Nephron progenitor cell (in vitro differentiated cells): ENCODE measurements at regions not wholly inside any gene's neighbourhood (a gene's known extent, or its start where the extent isn't known, plus 50 kb on each side); places are given as distances from the start of the nearest gene placed in this dataset.

ENCODE experiments used
- DNase-seq: peaks from one replicate; pipeline ENCODE4 v3.0.0; 2021
- H3K27ac Mint-ChIP-seq: 2 replicates; pipeline ENCODE4 v1.8.0; 2021; ENCODE audit warnings: mild to moderate bottlenecking, moderate library complexity, mixed read lengths
- H3K27me3 Mint-ChIP-seq: 2 replicates; pipeline ENCODE4 v1.8.0; 2021; ENCODE audit warnings: mild to moderate bottlenecking, low read depth, mixed read lengths; ENCODE audit not compliant: poor library complexity
- H3K36me3 Mint-ChIP-seq: 2 replicates; pipeline ENCODE4 v1.8.0; 2021; ENCODE audit warnings: low read depth, mixed read lengths
- H3K4me1 Mint-ChIP-seq: 2 replicates; pipeline ENCODE4 v1.8.0; 2021; ENCODE audit warnings: mixed read lengths
- H3K4me3 Mint-ChIP-seq: 2 replicates; pipeline ENCODE4 v1.8.0; 2021; ENCODE audit warnings: mild to moderate bottlenecking, moderate library complexity, mixed read lengths
- H3K9me3 Mint-ChIP-seq: 2 replicates; pipeline ENCODE4 v1.8.0; 2021; ENCODE audit warnings: mild to moderate bottlenecking, moderate library complexity, mixed read lengths
- CTCF ChIP-seq: fragments of 200-600 bp; sonication (generic); IDR thresholded peaks from 2 replicates; pipeline ENCODE4 v1.5.0; 2021; ENCODE audit warnings: antibody characterized with exemption

- Mint-ChIP-seq H3K36me3 (no peaks in the 10 kb centered on the region), H3K4me3 (no peak overlapping the region), H3K9me3 (peaks cover 7% of the 10 kb centered on the region), H3K4me1 (no peaks in the 10 kb centered on the region), H3K27ac (no peak overlapping the region), H3K27me3 (peaks cover 7% of the 10 kb centered on the region)
- TF ChIP-seq CTCF: no peak
- no peak for DNase-seq
Observed at GRCh38 chr7:67738145-67738544, 741.5 kb downstream of the TYW1 start.

GRCh38 chr7:67738958-67739357, 742.3 kb downstream of the TYW1 start:
- H3K36me3 Mint-ChIP-seq: no peaks in the 10 kb centered on the region
- H3K9me3 Mint-ChIP-seq: peaks cover 7% of the 10 kb centered on the region
- H3K4me3 Mint-ChIP-seq: no peak overlapping the region
- H3K27ac Mint-ChIP-seq: no peak overlapping the region
- no peak for DNase-seq
- no peaks in the 10 kb centered on the region for H3K4me1 Mint-ChIP-seq
- H3K27me3 Mint-ChIP-seq: peaks cover 7% of the 10 kb centered on the region
- TF ChIP-seq CTCF: no peak

- Mint-ChIP-seq H3K27ac (no peak overlapping the region), H3K27me3 (peaks cover 7% of the 10 kb centered on the region), H3K4me1 (peaks cover 17% of the 10 kb centered on the region), H3K4me3 (no peak overlapping the region), H3K9me3 (peaks cover 7% of the 10 kb centered on the region), H3K36me3 (no peaks in the 10 kb centered on the region)
- DNase-seq: no peak
- no peak for TF ChIP-seq CTCF
Observed at GRCh38 chr7:67743501-67743900, 746.9 kb downstream of the TYW1 start.

- Mint-ChIP-seq H3K9me3 (peaks cover 29% of the 10 kb centered on the region), H3K4me3 (no peak overlapping the region), H3K36me3 (peaks cover 11% of the 10 kb centered on the region), H3K27ac (no peak overlapping the region), H3K4me1 (peaks cover 5% of the 10 kb centered on the region), H3K27me3 (peaks cover 7% of the 10 kb centered on the region)
- no peak for DNase-seq
- no peak for TF ChIP-seq CTCF
Observed at GRCh38 chr7:67752227-67752626, 755.6 kb downstream of the TYW1 start.

GRCh38 chr7:67753891-67754290, 757.3 kb downstream of the TYW1 start:
- DNase-seq: no peak
- no peak overlapping the region for H3K4me3 Mint-ChIP-seq
- no peaks in the 10 kb centered on the region for H3K4me1 Mint-ChIP-seq
- peaks cover 11% of the 10 kb centered on the region for H3K36me3 Mint-ChIP-seq
- no peak overlapping the region for H3K27ac Mint-ChIP-seq
- TF ChIP-seq CTCF: no peak
- H3K27me3 Mint-ChIP-seq: peaks cover 7% of the 10 kb centered on the region
- peaks cover 30% of the 10 kb centered on the region for H3K9me3 Mint-ChIP-seq

GRCh38 chr7:67754651-67755050, 758.0 kb downstream of the TYW1 start:
- H3K4me3 Mint-ChIP-seq: no peak overlapping the region
- H3K9me3 Mint-ChIP-seq: peaks cover 23% of the 10 kb centered on the region
- DNase-seq: no peak
- H3K36me3 Mint-ChIP-seq: peaks cover 11% of the 10 kb centered on the region
- TF ChIP-seq CTCF: no peak
- peaks cover 4% of the 10 kb centered on the region for H3K27me3 Mint-ChIP-seq
- H3K4me1 Mint-ChIP-seq: no peaks in the 10 kb centered on the region
- peak overlapping the region; percentile 20 for H3K27ac Mint-ChIP-seq
